ENCODE measurements at regions not wholly inside any gene's neighbourhood (a gene's known extent, or its start where the extent isn't known, plus 50 kb on each side); places are given as distances from the start of the nearest gene placed in this dataset.

GRCh38 chr6:19231878-19232561, 605.1 kb upstream of the ID4 start:
- DNase-seq (ENCODE audit: extremely low read depth in 1 of 4, low spot score in 3 of 4) (no peak), FAIRE-seq (no peak), ATAC-seq (no peak)
- 0 out of 2 replicates have a peak, but pooled peaks cover 2% of the 10 kb centered on the region for H3K9me3 ChIP-seq (replicated peaks; ENCODE audit: control insufficient read depth, insufficient read depth, low read depth, low read length)
- no peaks in the 10 kb centered on the region for H3K9me1 ChIP-seq (ENCODE audit: control insufficient read depth, insufficient read depth, low read length)
- H3K4me3 ChIP-seq, result no peak overlapping the region
- H3K79me2 ChIP-seq (ENCODE audit: control insufficient read depth, insufficient read depth, low read length), result no peaks in the 10 kb centered on the region
- H3K36me3 ChIP-seq (ENCODE audit: control insufficient read depth, insufficient read depth, low read length), result no peaks in the 10 kb centered on the region
- no peak overlapping the region for H3K27ac ChIP-seq (ENCODE audit: extremely low read depth, low read depth, low read length)
- H4K20me1 ChIP-seq (replicated peaks; ENCODE audit: control insufficient read depth, insufficient read depth, low read length), result no peaks in the 10 kb centered on the region
- H3K9ac ChIP-seq (ENCODE audit: insufficient read depth in 1 of 2, low read depth in 2 of 2, low read length in 2 of 2), result no peak overlapping the region
- intact Hi-C loops (cut with micrococcal nuclease), result no loop called here
- ChIA-PET POLR2A (no interaction called here), CTCF (ENCODE audit: low intra/inter-chr PET ratio) (no interaction called here)
- no TSS peak for BruUV-seq (replicated peaks)
- H2AFZ ChIP-seq (ENCODE audit: low read depth, low read length), result no peak overlapping the region
- WGBS (ENCODE audit: insufficient coverage, low coverage, missing lambda C conversion rate), result 0% methylated on average over 5 of the region's 5 CpGs
- no peaks in the 10 kb centered on the region for H3K4me1 ChIP-seq (replicated peaks in 1 of 2; ENCODE audit: control insufficient read depth in 2 of 2, insufficient read depth in 2 of 2, low read length in 2 of 2)
- in situ Hi-C loops (cut with MboI), result no loop called here
- no peak overlapping the region for H3K4me2 ChIP-seq (ENCODE audit: insufficient read depth, low read length)
- no peaks in the 10 kb centered on the region for H3K27me3 ChIP-seq (ENCODE audit: control insufficient read depth in 2 of 2, insufficient read depth in 2 of 2, low read length in 2 of 2)
- no peak for TF ChIP-seq SMC3 (conservative IDR thresholded peaks at IDR 0.05; ENCODE audit: insufficient read depth, low read depth, low read length)
- TF ChIP-seq NEUROD1 (IDR thresholded peaks at IDR 0.05; ENCODE audit: borderline replicate concordance, low read depth, low read length, partially characterized antibody), result no peak
- no peak for TF ChIP-seq ARID4B (CRISPR knock-in tag; IDR thresholded peaks at IDR 0.05)
- no peak for TF ChIP-seq TFE3 (CRISPR knock-in tag; IDR thresholded peaks at IDR 0.05)
- TF ChIP-seq ZBTB17 (CRISPR knock-in tag; IDR thresholded peaks at IDR 0.05), result no peak
- TF ChIP-seq RBBP5 (IDR thresholded peaks at IDR 0.05; ENCODE audit: borderline replicate concordance, insufficient read depth, low read length, poor library complexity, severe bottlenecking), result no peak
- no peak for TF ChIP-seq ZNF445 (CRISPR knock-in tag; IDR thresholded peaks at IDR 0.05; ENCODE audit: low read depth)
- TF ChIP-seq PREB (CRISPR knock-in tag; IDR thresholded peaks at IDR 0.05), result no peak
